Upper lobe of right lung (tissue), 1 donor: ENCODE measurements at regions not wholly inside any gene's neighbourhood (a gene's known extent, or its start where the extent isn't known, plus 50 kb on each side); places are given as distances from the start of the nearest gene placed in this dataset.

Experiments used
- ATAC-seq: fragments of 200-7000 bp; cut with Tn5 transposase; one replicate; pipeline ENCODE4 v1.9.1; 2020; ENCODE audit warnings: mild to moderate bottlenecking, moderate library complexity
- DNase-seq: peaks from one replicate; pipeline ENCODE4 v3.0.0-alpha.2; 2020
- H3K27ac ChIP-seq: fragments of 200-600 bp; one replicate; pipeline ENCODE4 v1.8.0; 2022
- H3K27me3 ChIP-seq: fragments of 200-600 bp; one replicate; pipeline ENCODE4 v1.8.0; 2022; ENCODE audit warnings: mild to moderate bottlenecking
- H3K36me3 ChIP-seq: fragments of 200-600 bp; one replicate; pipeline ENCODE4 v1.8.0; 2022
- H3K4me1 ChIP-seq: fragments of 200-600 bp; one replicate; pipeline ENCODE4 v1.8.0; 2022
- H3K4me3 ChIP-seq: fragments of 200-600 bp; one replicate; pipeline ENCODE4 v1.8.0; 2022; ENCODE audit warnings: mild to moderate bottlenecking
- H3K9me3 ChIP-seq: fragments of 200-600 bp; one replicate; pipeline ENCODE4 v1.8.0; 2022
- CTCF ChIP-seq: fragments of 200-600 bp; IDR thresholded peaks from one replicate; pipeline ENCODE4 v1.8.0; 2022; ENCODE audit warnings: antibody characterized with exemption
- intact Hi-C: fragments of 100-400 bp; cut with DNase I; formaldehyde crosslinking; loops from one replicate; pipeline ENCODE4 v1.11.0; 2022
- donor health status: DM: no; HTN: yes; CAD: no; lungs with severe emphysema.

- ATAC-seq (no peak), DNase-seq (no peak)
- Histone ChIP-seq H3K27ac (no peak overlapping the region), H3K4me1 (no peaks in the 10 kb centered on the region), H3K9me3 (no peaks in the 10 kb centered on the region), H3K27me3 (no peaks in the 10 kb centered on the region), H3K36me3 (no peaks in the 10 kb centered on the region), H3K4me3 (no peak overlapping the region)
- no peak for TF ChIP-seq CTCF
- intact Hi-C loops = no loop called here
These were observed 436.7 kb downstream of the MID1IP1 start for GRCh38 chrX:39238006-39238405.

- no peak overlapping the region for H3K4me3 ChIP-seq
- no peaks in the 10 kb centered on the region for H3K4me1 ChIP-seq
- no peaks in the 10 kb centered on the region for H3K9me3 ChIP-seq
- peak; percentile 76 for ATAC-seq
- H3K36me3 ChIP-seq = no peaks in the 10 kb centered on the region
- DNase-seq = no peak
- H3K27me3 ChIP-seq = no peaks in the 10 kb centered on the region
- H3K27ac ChIP-seq = no peak overlapping the region
- peak; percentile 46 for TF ChIP-seq CTCF
- intact Hi-C loops = no loop called here
These were observed 440.9 kb downstream of the MID1IP1 start for GRCh38 chrX:39242187-39242586.

GRCh38 chrX:39244147-39244546, 442.9 kb downstream of the MID1IP1 start:
- intact Hi-C loops = no loop called here

GRCh38 chrX:39245024-39245423, 443.8 kb downstream of the MID1IP1 start:
- no peak overlapping the region for H3K4me3 ChIP-seq
- no peaks in the 10 kb centered on the region for H3K27me3 ChIP-seq
- no peaks in the 10 kb centered on the region for H3K36me3 ChIP-seq
- H3K27ac ChIP-seq = no peak overlapping the region
- no peak for TF ChIP-seq CTCF
- DNase-seq (no peak), ATAC-seq (no peak)
- intact Hi-C loops = no loop called here
- no peaks in the 10 kb centered on the region for H3K4me1 ChIP-seq
- no peaks in the 10 kb centered on the region for H3K9me3 ChIP-seq

More at GRCh38 chrX:39244147-39244546, 442.9 kb downstream of the MID1IP1 start:
- no peak for TF ChIP-seq CTCF
- no peak for ATAC-seq
- Histone ChIP-seq H3K36me3 (no peaks in the 10 kb centered on the region), H3K4me1 (no peaks in the 10 kb centered on the region), H3K4me3 (no peak overlapping the region), H3K27ac (no peak overlapping the region), H3K27me3 (no peaks in the 10 kb centered on the region), H3K9me3 (no peaks in the 10 kb centered on the region)
- DNase-seq = no peak

GRCh38 chrX:39247536-39247935, 446.3 kb downstream of the MID1IP1 start:
- no peaks in the 10 kb centered on the region for H3K27me3 ChIP-seq
- intact Hi-C loops = no loop called here
- H3K27ac ChIP-seq = no peak overlapping the region
- H3K4me3 ChIP-seq = no peak overlapping the region
- ATAC-seq (no peak), DNase-seq (no peak)
- no peak for TF ChIP-seq CTCF
- no peaks in the 10 kb centered on the region for H3K4me1 ChIP-seq
- H3K36me3 ChIP-seq = no peaks in the 10 kb centered on the region
- no peaks in the 10 kb centered on the region for H3K9me3 ChIP-seq

GRCh38 chrX:39248330-39248729, 447.1 kb downstream of the MID1IP1 start:
- no peak for ATAC-seq
- Histone ChIP-seq H3K27me3 (no peaks in the 10 kb centered on the region), H3K4me1 (no peaks in the 10 kb centered on the region), H3K36me3 (no peaks in the 10 kb centered on the region), H3K27ac (no peak overlapping the region), H3K9me3 (no peaks in the 10 kb centered on the region), H3K4me3 (no peak overlapping the region)
- intact Hi-C loops = no loop called here
- no peak for DNase-seq
- TF ChIP-seq CTCF = no peak
